Liver (tissue), 3 donors: ENCODE measurements at regions not wholly inside any gene's neighbourhood (a gene's known extent, or its start where the extent isn't known, plus 50 kb on each side); places are given as distances from the start of the nearest gene placed in this dataset.

ENCODE experiments used
- CTCF ChIP-seq: fragments of 150-350 bp; IDR thresholded peaks from 2 replicates; pipeline ENCODE4 v1.5.1; 2017; ENCODE audit warnings: improper control_type of control experiment, low read depth, low read length; ENCODE audit not compliant: missing input control
- EGR1 ChIP-seq, 2 donors: IDR thresholded peaks; 2 replicates each; pipeline ENCODE4 v1.6.1; 2016 to 2018; ENCODE audit warnings: antibody characterized with exemption in 2 of 2, low read depth in 2 of 2
- FOXA1 ChIP-seq: IDR thresholded peaks from 2 replicates; pipeline ENCODE4 v1.6.1; 2016; ENCODE audit warnings: antibody characterized with exemption
- FOXA2 ChIP-seq: IDR thresholded peaks from 2 replicates; pipeline ENCODE4 v1.6.1; 2016; ENCODE audit warnings: antibody characterized with exemption
- JUND ChIP-seq, 2 donors: IDR thresholded peaks; 2 replicates each; pipeline ENCODE4 v1.6.1; 2016; ENCODE audit warnings: antibody characterized with exemption in 2 of 2
- RAD21 ChIP-seq, 2 donors: IDR thresholded peaks; 2 replicates each; pipeline ENCODE4 v1.6.1; 2016; ENCODE audit warnings: antibody characterized with exemption in 2 of 2, mild to moderate bottlenecking in 2 of 2
- SP1 ChIP-seq: IDR thresholded peaks from 2 replicates; pipeline ENCODE4 v1.6.1; 2018; ENCODE audit warnings: antibody characterized with exemption, mild to moderate bottlenecking
- TAF1 ChIP-seq: conservative IDR thresholded peaks from 2 replicates; pipeline ENCODE4 v1.6.1; 2016; ENCODE audit warnings: antibody characterized with exemption, mild to moderate bottlenecking
- YY1 ChIP-seq: IDR thresholded peaks from 2 replicates; pipeline ENCODE4 v1.6.1; 2016; ENCODE audit warnings: antibody characterized with exemption, mild to moderate bottlenecking
- ZBTB33 ChIP-seq: IDR thresholded peaks from 2 replicates; pipeline ENCODE4 v1.6.1; 2016; ENCODE audit warnings: antibody characterized with exemption
- TF ChIP-seq, protein P1 (sequence below): IDR thresholded peaks from 2 replicates; pipeline ENCODE4 v1.6.1; 2016; ENCODE audit warnings: antibody characterized with exemption
- TF ChIP-seq, protein P2 (sequence below): IDR thresholded peaks from 2 replicates; pipeline ENCODE4 v1.6.1; 2016; ENCODE audit warnings: antibody characterized with exemption
- TF ChIP-seq, protein P3 (sequence below): IDR thresholded peaks from 2 replicates; pipeline ENCODE4 v1.6.1; 2016; ENCODE audit warnings: antibody characterized with exemption, mild to moderate bottlenecking
- donor health status: healthy.
- donor health status: healthy.

DNA sequence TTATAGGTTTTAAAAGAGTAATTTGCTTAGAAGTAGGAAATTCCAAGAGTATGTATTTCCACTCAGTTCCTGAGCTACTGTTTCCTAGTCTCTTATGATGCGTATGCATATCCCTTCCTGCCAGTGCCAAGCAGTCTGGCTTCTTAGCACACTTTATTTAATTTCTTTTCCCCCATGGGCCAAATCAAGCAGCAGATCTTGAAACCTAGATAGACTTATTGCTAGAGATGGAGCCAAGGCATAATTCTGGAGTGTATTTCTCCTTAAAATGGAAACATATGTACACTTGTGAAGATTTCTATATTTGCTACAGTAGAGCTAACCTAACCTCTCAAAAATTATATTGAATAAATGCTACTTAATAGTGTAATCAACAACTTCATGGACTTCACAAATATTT, 2337.6 kb downstream of the PCDH7 start:
- no peak for TF ChIP-seq EGR1 (IDR thresholded peaks at IDR 0.05; ENCODE audit: low read depth in 2 of 2)
- TF ChIP-seq, protein P1, sequence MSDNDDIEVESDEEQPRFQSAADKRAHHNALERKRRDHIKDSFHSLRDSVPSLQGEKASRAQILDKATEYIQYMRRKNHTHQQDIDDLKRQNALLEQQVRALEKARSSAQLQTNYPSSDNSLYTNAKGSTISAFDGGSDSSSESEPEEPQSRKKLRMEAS: no peak
- TF ChIP-seq CTCF: no peak
- TF ChIP-seq, protein P2, sequence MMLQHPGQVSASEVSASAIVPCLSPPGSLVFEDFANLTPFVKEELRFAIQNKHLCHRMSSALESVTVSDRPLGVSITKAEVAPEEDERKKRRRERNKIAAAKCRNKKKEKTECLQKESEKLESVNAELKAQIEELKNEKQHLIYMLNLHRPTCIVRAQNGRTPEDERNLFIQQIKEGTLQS: no peak
- TF ChIP-seq JUND (IDR thresholded peaks at IDR 0.05): no peak
- no peak for TF ChIP-seq TAF1
- TF ChIP-seq ZBTB33: no peak
- TF ChIP-seq SP1: no peak
- no peak for TF ChIP-seq RAD21 (IDR thresholded peaks at IDR 0.05)
- TF ChIP-seq, protein P3, sequence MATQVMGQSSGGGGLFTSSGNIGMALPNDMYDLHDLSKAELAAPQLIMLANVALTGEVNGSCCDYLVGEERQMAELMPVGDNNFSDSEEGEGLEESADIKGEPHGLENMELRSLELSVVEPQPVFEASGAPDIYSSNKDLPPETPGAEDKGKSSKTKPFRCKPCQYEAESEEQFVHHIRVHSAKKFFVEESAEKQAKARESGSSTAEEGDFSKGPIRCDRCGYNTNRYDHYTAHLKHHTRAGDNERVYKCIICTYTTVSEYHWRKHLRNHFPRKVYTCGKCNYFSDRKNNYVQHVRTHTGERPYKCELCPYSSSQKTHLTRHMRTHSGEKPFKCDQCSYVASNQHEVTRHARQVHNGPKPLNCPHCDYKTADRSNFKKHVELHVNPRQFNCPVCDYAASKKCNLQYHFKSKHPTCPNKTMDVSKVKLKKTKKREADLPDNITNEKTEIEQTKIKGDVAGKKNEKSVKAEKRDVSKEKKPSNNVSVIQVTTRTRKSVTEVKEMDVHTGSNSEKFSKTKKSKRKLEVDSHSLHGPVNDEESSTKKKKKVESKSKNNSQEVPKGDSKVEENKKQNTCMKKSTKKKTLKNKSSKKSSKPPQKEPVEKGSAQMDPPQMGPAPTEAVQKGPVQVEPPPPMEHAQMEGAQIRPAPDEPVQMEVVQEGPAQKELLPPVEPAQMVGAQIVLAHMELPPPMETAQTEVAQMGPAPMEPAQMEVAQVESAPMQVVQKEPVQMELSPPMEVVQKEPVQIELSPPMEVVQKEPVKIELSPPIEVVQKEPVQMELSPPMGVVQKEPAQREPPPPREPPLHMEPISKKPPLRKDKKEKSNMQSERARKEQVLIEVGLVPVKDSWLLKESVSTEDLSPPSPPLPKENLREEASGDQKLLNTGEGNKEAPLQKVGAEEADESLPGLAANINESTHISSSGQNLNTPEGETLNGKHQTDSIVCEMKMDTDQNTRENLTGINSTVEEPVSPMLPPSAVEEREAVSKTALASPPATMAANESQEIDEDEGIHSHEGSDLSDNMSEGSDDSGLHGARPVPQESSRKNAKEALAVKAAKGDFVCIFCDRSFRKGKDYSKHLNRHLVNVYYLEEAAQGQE: no peak
- no peak for TF ChIP-seq YY1
- TF ChIP-seq FOXA1: no peak
- no peak for TF ChIP-seq FOXA2
